Left ventricle myocardium inferior (tissue), 1 donor: ENCODE measurements at regions not wholly inside any gene's neighbourhood (a gene's known extent, or its start where the extent isn't known, plus 50 kb on each side); places are given as distances from the start of the nearest gene placed in this dataset.

Experiments used
- DNase-seq: peaks from one replicate; pipeline ENCODE4 v3.0.0-alpha.2; 2020
- H3K27ac ChIP-seq: fragments of 200-600 bp; replicated peaks from 2 replicates; pipeline ENCODE4 v1.8.0; 2021
- H3K27me3 ChIP-seq: fragments of 200-600 bp; 2 replicates; pipeline ENCODE4 v1.8.0; 2021; ENCODE audit warnings: low read depth
- H3K36me3 ChIP-seq: fragments of 200-600 bp; 2 replicates; pipeline ENCODE4 v1.8.0; 2021
- H3K4me1 ChIP-seq: fragments of 200-600 bp; 2 replicates; pipeline ENCODE4 v1.8.0; 2021
- H3K4me3 ChIP-seq: fragments of 200-600 bp; 2 replicates; pipeline ENCODE4 v1.8.0; 2021; ENCODE audit warnings: mild to moderate bottlenecking, moderate library complexity
- H3K9me3 ChIP-seq: fragments of 200-600 bp; replicated peaks from 2 replicates; pipeline ENCODE4 v1.8.0; 2021
- CTCF ChIP-seq: fragments of 200-600 bp; IDR thresholded peaks from 2 replicates; pipeline ENCODE4 v1.8.0; 2021; ENCODE audit warnings: antibody characterized with exemption, mild to moderate bottlenecking, borderline replicate concordance
- intact Hi-C: fragments of 100-400 bp; cut with micrococcal nuclease; formaldehyde crosslinking; loops from one replicate; pipeline ENCODE4 v1.11.0; 2022
- donor health status: DM: no; HTN: yes; CAD: no; lungs with severe emphysema.

- Histone ChIP-seq H3K4me3 (no peak overlapping the region), H3K27ac (no peak overlapping the region), H3K4me1 (no peaks in the 10 kb centered on the region), H3K36me3 (no peaks in the 10 kb centered on the region), H3K9me3 (no peaks in the 10 kb centered on the region), H3K27me3 (no peaks in the 10 kb centered on the region)
- no peak for DNase-seq
- no peak for TF ChIP-seq CTCF
- intact Hi-C loops: no loop called here
Measured at GRCh38 chr7:42405782-42406181, 168.8 kb upstream of the GLI3 start.

GRCh38 chr7:42403831-42404230, 166.8 kb upstream of the GLI3 start:
- Histone ChIP-seq H3K4me3 (no peak overlapping the region), H3K27ac (no peak overlapping the region), H3K9me3 (no peaks in the 10 kb centered on the region), H3K27me3 (no peaks in the 10 kb centered on the region), H3K36me3 (no peaks in the 10 kb centered on the region), H3K4me1 (no peaks in the 10 kb centered on the region)
- DNase-seq: no peak
- no peak for TF ChIP-seq CTCF
- intact Hi-C loops: no loop called here

- no peaks in the 10 kb centered on the region for H3K9me3 ChIP-seq
- H3K27me3 ChIP-seq: no peaks in the 10 kb centered on the region
- H3K36me3 ChIP-seq: no peaks in the 10 kb centered on the region
- no peak for DNase-seq
- H3K4me3 ChIP-seq: no peak overlapping the region
- H3K4me1 ChIP-seq: no peaks in the 10 kb centered on the region
- no peak overlapping the region for H3K27ac ChIP-seq
- TF ChIP-seq CTCF: no peak
- intact Hi-C loops: no loop called here
Measured at GRCh38 chr7:42400961-42401360, 164.0 kb upstream of the GLI3 start.

GRCh38 chr7:42400211-42400772, 163.3 kb upstream of the GLI3 start:
- H3K36me3 ChIP-seq: no peaks in the 10 kb centered on the region
- H3K27me3 ChIP-seq: no peaks in the 10 kb centered on the region
- H3K4me1 ChIP-seq: no peaks in the 10 kb centered on the region
- DNase-seq: no peak
- no peak overlapping the region for H3K4me3 ChIP-seq
- no peak overlapping the region for H3K27ac ChIP-seq
- H3K9me3 ChIP-seq: no peaks in the 10 kb centered on the region
- TF ChIP-seq CTCF: no peak
- intact Hi-C loops: no loop called here

GRCh38 chr7:42395607-42396006, 158.6 kb upstream of the GLI3 start:
- Histone ChIP-seq H3K9me3 (no peaks in the 10 kb centered on the region), H3K4me3 (no peak overlapping the region), H3K36me3 (no peaks in the 10 kb centered on the region), H3K27me3 (peaks cover 7% of the 10 kb centered on the region), H3K27ac (no peak overlapping the region), H3K4me1 (no peaks in the 10 kb centered on the region)
- no peak for DNase-seq
- no peak for TF ChIP-seq CTCF
- intact Hi-C loops: no loop called here
